NT2/D1 (cell line): ENCODE measurements at regions not wholly inside any gene's neighbourhood (a gene's known extent, or its start where the extent isn't known, plus 50 kb on each side); places are given as distances from the start of the nearest gene placed in this dataset.
"Not testable (repeated sequence)": the region's sequence is repeated elsewhere in the genome, so short reads cannot be mapped to it uniquely, and the experiment has no call there.

Experiments
- DNase-seq: peaks from one replicate; pipeline ENCODE4 v3.0.0-alpha.2; 2011; ENCODE audit warnings: low read depth, low spot score
- H3K27me3 ChIP-seq: 2 replicates; pipeline ENCODE4 v1.6.0; 2011; ENCODE audit warnings: mild to moderate bottlenecking; ENCODE audit not compliant: insufficient read length, insufficient read depth
- H3K36me3 ChIP-seq: 2 replicates; pipeline ENCODE4 v1.6.1; 2011; ENCODE audit warnings: mild to moderate bottlenecking, low read length, mixed read lengths; ENCODE audit not compliant: insufficient read depth, insufficient read length
- H3K4me1 ChIP-seq: 2 replicates; pipeline ENCODE4 v1.5.1; 2011; ENCODE audit not compliant: insufficient read depth, insufficient read length
- H3K4me3 ChIP-seq: 2 replicates; pipeline ENCODE4 v1.5.1; 2011; ENCODE audit warnings: low read depth; ENCODE audit not compliant: insufficient read length
- H3K9ac ChIP-seq: 2 replicates; pipeline ENCODE4 v1.6.0; 2011; ENCODE audit warnings: low read depth; ENCODE audit not compliant: insufficient read length
- H3K9me3 ChIP-seq: 2 replicates; pipeline ENCODE4 v1.5.1; 2011; ENCODE audit warnings: mild to moderate bottlenecking, low read length; ENCODE audit not compliant: insufficient read depth
- SUZ12 ChIP-seq: IDR thresholded peaks from 2 replicates; pipeline ENCODE4 v1.6.1; 2011; ENCODE audit not compliant: insufficient read length, insufficient read depth; ENCODE audit errors: extremely low read depth
- YY1 ChIP-seq: IDR thresholded peaks from 2 replicates; pipeline ENCODE4 v1.6.1; 2011; ENCODE audit not compliant: insufficient read length, insufficient read depth
- ZNF274 ChIP-seq: IDR thresholded peaks from 2 replicates; pipeline ENCODE4 v1.6.1; 2011; ENCODE audit warnings: mild to moderate bottlenecking, low read depth, low read length

DNA sequence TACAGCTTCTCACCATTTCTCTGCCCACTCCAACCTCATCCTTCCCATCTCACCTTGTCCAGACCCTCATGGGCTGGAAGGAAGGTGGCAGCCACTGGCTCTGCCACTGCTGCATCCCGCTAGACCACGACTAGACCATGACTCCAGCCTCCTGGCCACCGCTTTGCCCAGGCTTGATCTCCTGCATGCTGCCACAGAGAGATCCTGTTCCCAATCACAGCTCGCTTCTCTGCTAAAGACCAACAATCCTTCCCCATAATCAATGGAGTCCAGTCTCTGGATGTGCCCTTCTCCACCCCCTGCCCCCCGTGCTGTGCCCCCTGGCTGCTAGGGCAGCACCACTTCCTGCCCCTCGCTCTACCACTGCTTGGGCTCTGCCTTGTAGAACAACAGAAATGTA, 64.9 kb upstream of the DMRTB1 start:
- Histone ChIP-seq H3K9me3 (no peaks in the 10 kb centered on the region), H3K4me3 (no peak overlapping the region), H3K36me3 (no peaks in the 10 kb centered on the region), H3K9ac (no peak overlapping the region), H3K27me3 (no peaks in the 10 kb centered on the region), H3K4me1 (peaks cover 36% of the 10 kb centered on the region)
- TF ChIP-seq SUZ12: no peak
- no peak for TF ChIP-seq YY1
- TF ChIP-seq ZNF274: no peak
- no peak for DNase-seq

- H3K4me3 ChIP-seq: no peak overlapping the region
- peaks cover 30% of the 10 kb centered on the region for H3K4me1 ChIP-seq
- H3K36me3 ChIP-seq: no peaks in the 10 kb centered on the region
- H3K27me3 ChIP-seq: no peaks in the 10 kb centered on the region
- TF ChIP-seq SUZ12: no peak
- TF ChIP-seq YY1: no peak
- no peak for TF ChIP-seq ZNF274
- H3K9me3 ChIP-seq: 0 out of 2 replicates have a peak, but pooled peaks cover 4% of the 10 kb centered on the region
- DNase-seq: no peak
- peak overlapping the region; percentile 39 for H3K9ac ChIP-seq
Measured at GRCh38 chr1:53395671-53396215, 63.5 kb upstream of the DMRTB1 start.

DNA sequence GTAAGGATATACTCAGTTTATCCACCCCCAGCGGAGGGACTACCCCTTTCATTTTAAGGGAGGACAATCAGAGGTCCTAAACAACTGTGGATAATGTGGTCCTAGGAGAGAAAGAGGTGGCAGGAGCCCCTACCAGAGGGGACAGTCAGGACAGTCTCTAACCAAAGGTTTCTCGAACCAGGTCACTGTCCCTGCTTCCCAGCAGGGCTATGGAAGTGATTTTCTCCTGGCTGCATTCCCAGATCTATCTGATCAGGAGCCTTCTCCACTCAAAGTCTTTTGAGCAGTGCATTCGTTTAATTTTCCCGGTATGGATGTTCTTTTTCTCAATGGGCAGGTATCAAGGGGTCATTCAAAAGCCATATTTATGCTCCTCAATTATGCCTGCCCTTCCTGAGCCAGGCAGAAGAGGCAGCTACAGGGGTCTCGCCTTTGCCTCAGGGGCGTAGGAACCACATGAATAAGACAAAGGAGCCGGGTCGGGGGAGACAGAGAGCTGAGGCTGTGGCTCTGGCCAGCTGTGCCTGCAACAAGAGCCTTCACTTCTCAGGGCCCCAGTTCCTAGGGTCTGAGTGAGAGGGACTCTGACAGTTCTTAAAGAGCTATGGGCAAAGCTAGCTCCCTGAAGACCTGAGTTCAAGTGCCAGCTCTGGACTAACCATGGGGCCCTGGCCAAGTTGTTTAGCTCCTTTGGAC, 62.5 kb upstream of the DMRTB1 start:
- no peak for TF ChIP-seq SUZ12
- TF ChIP-seq ZNF274: no peak
- no peak for TF ChIP-seq YY1
- H3K36me3 ChIP-seq: no peaks in the 10 kb centered on the region
- peaks cover 30% of the 10 kb centered on the region for H3K4me1 ChIP-seq
- peak; percentile 33 for DNase-seq
- H3K9ac ChIP-seq: peak overlapping the region; percentile 37
- 0 out of 2 replicates have a peak, but pooled peaks cover 4% of the 10 kb centered on the region for H3K9me3 ChIP-seq
- no peaks in the 10 kb centered on the region for H3K27me3 ChIP-seq
- H3K4me3 ChIP-seq: no peak overlapping the region

- TF ChIP-seq ZNF274 (no peak), YY1 (no peak), SUZ12 (no peak)
- Histone ChIP-seq H3K4me1 (peaks cover 28% of the 10 kb centered on the region), H3K36me3 (no peaks in the 10 kb centered on the region), H3K9me3 (peaks cover 14% of the 10 kb centered on the region; the same call in 1 of the 2 replicates), H3K9ac (no peak overlapping the region), H3K4me3 (no peak overlapping the region), H3K27me3 (no peaks in the 10 kb centered on the region)
- DNase-seq: peak; percentile 76
Measured at GRCh38 chr1:53398091-53398490, 61.1 kb upstream of the DMRTB1 start.

DNA sequence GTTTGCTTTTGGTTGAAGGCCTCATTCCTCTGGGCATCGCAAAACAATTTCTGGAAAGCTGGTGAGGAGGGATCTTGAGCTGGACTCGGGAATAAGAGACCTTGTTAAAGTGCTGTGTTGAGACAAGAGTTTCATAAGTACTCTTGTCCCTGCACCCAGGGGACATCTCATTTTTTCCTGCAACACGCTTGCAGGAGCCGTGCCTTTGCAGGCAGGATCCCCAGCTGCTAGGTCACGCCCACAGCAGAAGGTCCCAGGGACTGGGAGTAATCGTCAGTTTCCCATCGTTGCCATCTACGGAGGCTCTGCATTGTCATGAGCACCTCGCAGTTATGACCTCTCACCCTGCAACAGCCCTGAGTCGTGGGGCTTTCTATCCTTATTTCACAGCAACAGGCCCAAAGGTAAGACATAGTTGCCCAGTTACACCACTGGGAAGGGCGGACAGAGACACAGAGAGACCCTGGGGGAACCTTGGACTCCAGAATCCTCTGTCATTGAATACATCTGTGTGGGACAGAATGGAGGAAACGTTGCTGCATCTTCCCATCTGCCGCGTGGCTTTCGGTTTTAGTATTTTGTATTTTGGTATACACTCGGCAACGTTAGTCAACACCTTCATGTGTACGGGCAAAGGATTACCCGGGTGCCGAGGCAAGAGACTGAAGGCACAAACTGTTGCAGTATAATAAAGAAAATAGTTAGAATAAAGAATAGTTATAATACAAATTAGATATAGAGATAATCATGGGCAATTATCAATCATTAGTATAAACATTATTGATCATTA, 60.4 kb upstream of the DMRTB1 start:
- H3K36me3 ChIP-seq: no peaks in the 10 kb centered on the region
- no peak for TF ChIP-seq SUZ12
- no peak for TF ChIP-seq ZNF274
- TF ChIP-seq YY1: no peak
- H3K4me3 ChIP-seq: no peak overlapping the region

GRCh38 chr1:53399370-53400133, 59.6 kb upstream of the DMRTB1 start:
- H3K36me3 ChIP-seq, DNase-seq, H3K9ac ChIP-seq, H3K4me3 ChIP-seq, H3K27me3 ChIP-seq: not testable (repeated sequence)
- peaks cover 15% of the 10 kb centered on the region; the same call in 1 of the 2 replicates for H3K9me3 ChIP-seq
- H3K4me1 ChIP-seq: peaks cover 26% of the 10 kb centered on the region

More for the DNA sequence above, 60.4 kb upstream of the DMRTB1 start:
- peaks cover 2% of the 10 kb centered on the region for H3K27me3 ChIP-seq
- peaks cover 15% of the 10 kb centered on the region; the same call in 1 of the 2 replicates for H3K9me3 ChIP-seq
- no peak overlapping the region for H3K9ac ChIP-seq
- peaks cover 26% of the 10 kb centered on the region for H3K4me1 ChIP-seq
- no peak for DNase-seq
